ENCODE measurements at regions not wholly inside any gene's neighbourhood (a gene's known extent, or its start where the extent isn't known, plus 50 kb on each side); places are given as distances from the start of the nearest gene placed in this dataset.

DNA sequence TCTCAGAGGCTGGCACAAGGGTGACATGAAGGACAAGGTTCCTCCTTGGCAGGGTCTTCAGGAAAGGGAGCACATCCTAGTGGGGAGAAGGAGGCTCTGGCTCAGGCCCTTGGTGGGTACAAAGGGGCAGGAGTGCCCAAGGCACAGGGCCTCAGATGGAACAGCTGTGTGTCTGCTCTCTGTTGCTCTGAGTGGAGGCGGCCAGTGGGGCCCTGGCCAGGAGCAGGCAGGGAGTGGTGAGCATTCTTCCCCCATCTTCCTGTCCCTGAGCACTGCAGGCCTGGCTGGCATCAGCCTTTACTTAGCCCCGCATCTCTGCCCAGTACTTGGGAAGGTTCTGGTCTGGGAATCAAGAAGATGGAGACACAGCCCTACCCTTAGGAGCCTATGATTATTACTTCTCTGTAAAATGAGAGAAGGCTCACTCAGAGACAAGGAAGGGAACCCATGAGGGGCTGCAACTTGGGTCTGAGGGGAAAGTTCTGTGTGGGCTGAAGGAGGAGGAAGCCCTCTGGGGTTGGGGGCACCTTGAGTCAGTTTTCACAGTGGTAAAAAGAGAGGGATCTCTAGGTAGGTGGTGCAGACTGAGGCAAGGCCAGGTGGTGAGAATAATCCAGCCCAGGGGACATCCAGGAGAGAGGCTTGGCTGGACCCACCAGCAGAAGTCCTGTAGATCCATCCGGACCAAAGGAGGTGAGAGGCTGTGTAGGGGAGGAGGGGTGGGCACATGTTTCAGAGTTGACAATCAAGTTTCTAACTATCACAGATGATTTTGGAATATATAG lies 173.5 kb downstream of the TSHZ3 start:
- POLR2A ChIA-PET = no interaction called here
- H3K27ac Mint-ChIP-seq = no peak overlapping the region

GRCh38 chr19:31174948-31175347 lies 174.3 kb downstream of the TSHZ3 start:
- ChIA-PET CTCF (no interaction called here), POLR2A (no interaction called here)
- no peak for DNase-seq
- Mint-ChIP-seq H3K36me3 (ENCODE audit: low read depth) (no peaks in the 10 kb centered on the region), H3K27ac (no peak overlapping the region), H3K4me1 (no peaks in the 10 kb centered on the region), H3K4me3 (no peak overlapping the region), H3K27me3 (peaks cover 2% of the 10 kb centered on the region), H3K9me3 (no peaks in the 10 kb centered on the region)

More for the DNA sequence above, 173.5 kb downstream of the TSHZ3 start:
- Mint-ChIP-seq H3K4me1 (no peaks in the 10 kb centered on the region), H3K27me3 (peaks cover 2% of the 10 kb centered on the region), H3K36me3 (ENCODE audit: low read depth) (no peaks in the 10 kb centered on the region), H3K4me3 (no peak overlapping the region), H3K9me3 (no peaks in the 10 kb centered on the region)
- CTCF ChIA-PET = no interaction called here
- DNase-seq = no peak

DNA sequence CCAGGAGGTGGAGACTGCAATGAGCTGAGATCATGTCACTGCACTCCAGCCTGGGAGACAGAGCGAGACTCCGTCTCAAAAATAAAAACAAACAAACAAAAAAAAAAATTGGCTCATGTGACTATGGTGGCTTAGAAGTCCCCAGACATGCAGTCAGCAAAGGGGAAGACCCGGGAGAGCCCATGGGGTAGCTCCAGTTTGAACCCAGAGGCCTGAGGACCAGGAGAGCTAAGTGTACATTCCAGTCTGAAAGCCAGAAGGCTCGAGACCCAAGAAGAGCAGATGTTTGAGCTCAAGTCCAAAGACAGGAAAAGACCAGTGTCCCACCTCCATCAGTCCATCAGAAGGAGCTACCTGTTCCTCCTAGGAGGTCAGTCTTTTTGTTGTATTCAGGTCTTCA lies 175.2 kb downstream of the TSHZ3 start:
- no peak overlapping the region for H3K4me3 Mint-ChIP-seq
- H3K9me3 Mint-ChIP-seq = no peaks in the 10 kb centered on the region
- H3K4me1 Mint-ChIP-seq = no peaks in the 10 kb centered on the region
- CTCF ChIA-PET = no interaction called here
- no peak for DNase-seq
- H3K27me3 Mint-ChIP-seq = no peaks in the 10 kb centered on the region
- POLR2A ChIA-PET = no interaction called here
- no peak overlapping the region for H3K27ac Mint-ChIP-seq
- no peaks in the 10 kb centered on the region for H3K36me3 Mint-ChIP-seq (ENCODE audit: low read depth)

DNA sequence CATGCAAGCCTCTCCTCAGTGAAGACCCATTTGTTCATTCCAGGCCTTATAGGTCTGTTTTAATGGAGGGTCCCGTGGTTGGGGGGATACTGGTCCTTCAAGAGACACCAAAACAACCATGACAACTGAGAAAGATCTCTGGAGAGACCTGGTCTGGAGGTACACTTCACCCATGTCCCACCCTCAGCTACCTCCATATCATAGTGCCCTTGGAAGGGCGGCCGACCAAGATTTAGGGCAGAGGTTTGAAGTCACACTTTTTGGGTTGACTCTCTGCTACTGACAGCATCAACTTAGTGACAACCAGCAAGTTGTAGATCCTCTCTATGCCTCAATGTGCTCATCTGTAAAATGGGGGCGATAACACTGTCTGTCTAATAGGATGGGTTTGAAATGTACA lies 177.3 kb downstream of the TSHZ3 start:
- Mint-ChIP-seq H3K4me1 (no peaks in the 10 kb centered on the region), H3K4me3 (no peak overlapping the region), H3K27me3 (peaks cover 7% of the 10 kb centered on the region), H3K9me3 (no peaks in the 10 kb centered on the region), H3K36me3 (ENCODE audit: low read depth) (no peaks in the 10 kb centered on the region), H3K27ac (no peak overlapping the region)
- ChIA-PET POLR2A (no interaction called here), CTCF (no interaction called here)
- no peak for DNase-seq

- H3K9me3 Mint-ChIP-seq = no peaks in the 10 kb centered on the region
- ChIA-PET CTCF (no interaction called here), POLR2A (no interaction called here)
- no peak for DNase-seq
- no peaks in the 10 kb centered on the region for H3K4me1 Mint-ChIP-seq
- H3K4me3 Mint-ChIP-seq = no peak overlapping the region
- H3K36me3 Mint-ChIP-seq (ENCODE audit: low read depth) = no peaks in the 10 kb centered on the region
- no peak overlapping the region for H3K27ac Mint-ChIP-seq
- peaks cover 11% of the 10 kb centered on the region for H3K27me3 Mint-ChIP-seq
Observed at GRCh38 chr19:31170046-31170445, 179.2 kb downstream of the TSHZ3 start.

DNA sequence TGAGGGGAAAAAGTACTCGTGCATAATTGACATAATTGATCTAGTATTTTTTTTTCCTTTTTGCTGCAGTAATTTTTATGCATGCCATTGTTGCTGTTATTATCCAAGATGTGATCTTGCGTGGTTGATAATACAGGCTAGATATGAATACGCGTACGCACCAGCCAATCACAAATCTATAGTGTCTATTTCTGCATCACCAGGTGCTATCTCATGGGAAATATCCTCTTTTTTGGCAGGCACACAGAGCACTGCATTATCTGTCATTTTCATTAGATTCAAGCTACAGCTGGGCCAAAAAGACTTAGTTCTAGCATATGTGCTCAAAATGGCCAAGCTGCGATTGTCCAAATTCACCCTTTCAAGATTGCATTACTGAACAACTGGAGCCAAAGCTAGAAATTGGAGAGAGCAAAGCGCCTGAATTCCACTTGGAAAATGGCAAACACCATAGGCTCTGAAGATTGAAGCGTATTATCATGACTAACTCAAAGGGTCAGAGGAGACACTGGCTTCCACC lies 181.1 kb downstream of the TSHZ3 start:
- Mint-ChIP-seq H3K4me3 (no peak overlapping the region), H3K9me3 (no peaks in the 10 kb centered on the region), H3K36me3 (ENCODE audit: low read depth) (no peaks in the 10 kb centered on the region), H3K27me3 (peaks cover 11% of the 10 kb centered on the region), H3K4me1 (no peaks in the 10 kb centered on the region), H3K27ac (no peak overlapping the region)
- no peak for DNase-seq
- CTCF ChIA-PET = no interaction called here
- POLR2A ChIA-PET = no interaction called here

- Mint-ChIP-seq H3K9me3 (no peaks in the 10 kb centered on the region), H3K27me3 (peaks cover 11% of the 10 kb centered on the region), H3K36me3 (ENCODE audit: low read depth) (no peaks in the 10 kb centered on the region), H3K4me1 (no peaks in the 10 kb centered on the region), H3K4me3 (no peak overlapping the region), H3K27ac (no peak overlapping the region)
- POLR2A ChIA-PET = no interaction called here
- CTCF ChIA-PET = no interaction called here
- no peak for DNase-seq
Observed at GRCh38 chr19:31167690-31168089, 181.5 kb downstream of the TSHZ3 start.

GRCh38 chr19:31166206-31166605 lies 183.0 kb downstream of the TSHZ3 start:
- CTCF ChIA-PET = no interaction called here
- POLR2A ChIA-PET = no interaction called here
- no peak overlapping the region for H3K27ac Mint-ChIP-seq

DNA sequence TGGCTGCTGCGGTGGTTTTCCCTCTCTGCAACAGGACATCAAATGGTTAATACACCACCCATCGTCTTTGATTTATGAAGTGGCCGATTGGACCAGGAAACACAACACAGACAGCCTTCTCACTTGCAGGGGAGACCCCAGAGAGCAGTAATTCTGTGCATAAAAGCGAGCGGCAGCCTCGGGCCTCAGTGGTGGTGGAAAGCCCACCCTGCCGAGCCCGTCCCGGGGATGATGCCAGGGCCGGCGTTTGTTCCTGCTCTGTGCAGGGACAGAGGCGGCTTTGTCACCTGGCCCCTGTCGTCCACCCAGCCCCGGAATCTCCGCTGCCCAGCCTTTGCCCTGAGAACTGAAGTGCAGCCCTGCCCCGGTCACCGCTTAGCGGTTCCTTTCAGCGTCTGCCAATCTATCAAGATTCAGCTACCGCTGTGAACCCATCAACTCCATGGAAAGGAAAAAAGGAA lies 184.4 kb downstream of the TSHZ3 start:
- POLR2A ChIA-PET = no interaction called here
- no peak overlapping the region for H3K27ac Mint-ChIP-seq
- H3K36me3 Mint-ChIP-seq (ENCODE audit: low read depth) = no peaks in the 10 kb centered on the region
- H3K4me1 Mint-ChIP-seq = no peaks in the 10 kb centered on the region
- no peak for DNase-seq
- CTCF ChIA-PET = no interaction called here
- peaks cover 13% of the 10 kb centered on the region for H3K27me3 Mint-ChIP-seq
- no peaks in the 10 kb centered on the region for H3K9me3 Mint-ChIP-seq
- H3K4me3 Mint-ChIP-seq = no peak overlapping the region

More at GRCh38 chr19:31166206-31166605, 183.0 kb downstream of the TSHZ3 start:
- H3K36me3 Mint-ChIP-seq (ENCODE audit: low read depth) = no peaks in the 10 kb centered on the region
- DNase-seq = no peak
- no peak overlapping the region for H3K4me3 Mint-ChIP-seq
- no peaks in the 10 kb centered on the region for H3K9me3 Mint-ChIP-seq
- peaks cover 13% of the 10 kb centered on the region for H3K27me3 Mint-ChIP-seq
- no peaks in the 10 kb centered on the region for H3K4me1 Mint-ChIP-seq

GRCh38 chr19:31160336-31160926 lies 188.8 kb downstream of the TSHZ3 start:
- H3K27ac Mint-ChIP-seq = no peak overlapping the region
- H3K4me1 Mint-ChIP-seq = no peaks in the 10 kb centered on the region
- ChIA-PET POLR2A (no interaction called here), CTCF (no interaction called here)
- H3K36me3 Mint-ChIP-seq (ENCODE audit: low read depth) = no peaks in the 10 kb centered on the region
- no peak for DNase-seq
- H3K9me3 Mint-ChIP-seq = no peaks in the 10 kb centered on the region
- H3K4me3 Mint-ChIP-seq = no peak overlapping the region
- peaks cover 3% of the 10 kb centered on the region for H3K27me3 Mint-ChIP-seq

DNA sequence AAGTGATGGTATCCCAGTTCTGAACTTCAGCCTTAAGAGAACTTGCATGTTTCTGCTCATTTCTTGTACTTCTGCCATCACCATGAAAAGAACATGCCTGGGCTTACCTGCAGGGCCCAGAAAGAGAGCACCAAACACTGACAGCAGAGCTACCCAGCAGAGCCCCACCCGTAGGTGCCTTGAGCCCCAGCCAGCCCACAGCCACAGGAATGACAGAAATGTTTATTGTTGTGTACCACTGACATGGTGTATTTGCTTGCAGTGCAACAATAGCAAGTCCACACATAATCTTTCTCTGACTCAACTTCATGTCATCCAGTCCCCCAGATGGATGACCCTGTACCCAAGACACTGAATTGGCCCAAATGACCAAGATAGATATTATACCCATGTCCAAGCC lies 195.2 kb downstream of the TSHZ3 start:
- Mint-ChIP-seq H3K4me3 (no peak overlapping the region), H3K36me3 (ENCODE audit: low read depth) (no peaks in the 10 kb centered on the region), H3K9me3 (no peaks in the 10 kb centered on the region), H3K4me1 (no peaks in the 10 kb centered on the region), H3K27me3 (no peaks in the 10 kb centered on the region), H3K27ac (no peak overlapping the region)
- no peak for DNase-seq
- ChIA-PET CTCF (no interaction called here), POLR2A (no interaction called here)

GRCh38 chr19:31152906-31153305 lies 196.3 kb downstream of the TSHZ3 start:
- Mint-ChIP-seq H3K4me3 (no peak overlapping the region), H3K36me3 (ENCODE audit: low read depth) (no peaks in the 10 kb centered on the region), H3K27ac (no peak overlapping the region), H3K27me3 (no peaks in the 10 kb centered on the region), H3K9me3 (no peaks in the 10 kb centered on the region), H3K4me1 (no peaks in the 10 kb centered on the region)
- ChIA-PET POLR2A (no interaction called here), CTCF (no interaction called here)
- no peak for DNase-seq

- H3K27me3 Mint-ChIP-seq = no peaks in the 10 kb centered on the region
- ChIA-PET POLR2A (no interaction called here), CTCF (no interaction called here)
- no peak overlapping the region for H3K4me3 Mint-ChIP-seq
- H3K36me3 Mint-ChIP-seq (ENCODE audit: low read depth) = no peaks in the 10 kb centered on the region
- H3K9me3 Mint-ChIP-seq = no peaks in the 10 kb centered on the region
- DNase-seq = no peak
- H3K4me1 Mint-ChIP-seq = no peaks in the 10 kb centered on the region
- H3K27ac Mint-ChIP-seq = no peak overlapping the region
Observed at GRCh38 chr19:31149441-31149941, 199.7 kb downstream of the TSHZ3 start.

GRCh38 chr19:31148671-31149070 lies 200.6 kb downstream of the TSHZ3 start:
- no peak overlapping the region for H3K27ac Mint-ChIP-seq
- no peaks in the 10 kb centered on the region for H3K4me1 Mint-ChIP-seq
- H3K36me3 Mint-ChIP-seq (ENCODE audit: low read depth) = no peaks in the 10 kb centered on the region
- no peak overlapping the region for H3K4me3 Mint-ChIP-seq
- no peaks in the 10 kb centered on the region for H3K27me3 Mint-ChIP-seq
- H3K9me3 Mint-ChIP-seq = no peaks in the 10 kb centered on the region
- no peak for DNase-seq
- ChIA-PET POLR2A (no interaction called here), CTCF (no interaction called here)
